ENCODE measurements at regions not wholly inside any gene's neighbourhood (a gene's known extent, or its start where the extent isn't known, plus 50 kb on each side); places are given as distances from the start of the nearest gene placed in this dataset.

DNA sequence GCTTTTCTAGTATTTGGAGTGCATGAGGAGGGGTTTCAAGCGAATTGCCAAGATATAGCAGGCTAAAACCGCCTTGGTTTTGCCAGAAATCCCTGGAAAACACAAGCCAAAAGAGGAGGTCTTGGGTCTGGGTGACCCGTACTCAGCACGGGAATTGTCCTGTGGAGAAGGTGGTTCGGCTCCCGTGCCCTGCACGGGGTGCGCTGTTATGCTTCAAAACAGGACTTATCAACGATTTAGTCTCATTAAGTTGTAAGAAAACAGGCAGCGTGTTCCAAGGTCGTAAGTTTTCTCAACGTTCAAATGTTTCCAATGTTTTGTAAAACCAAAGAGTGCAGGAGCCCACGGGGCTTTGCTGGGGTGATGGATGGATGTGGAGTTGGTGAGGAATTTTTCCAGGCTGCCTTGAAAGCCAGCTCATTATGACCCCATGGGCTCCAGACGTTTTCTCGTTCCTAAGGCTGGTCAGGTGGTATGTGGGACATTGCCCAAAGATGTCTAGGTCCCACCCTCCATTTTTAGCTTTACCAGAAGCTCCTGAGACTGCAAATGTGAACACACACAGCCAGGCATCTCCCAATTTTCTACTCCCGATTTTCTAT, 75.4 kb upstream of the CLDN14 start:
- DNase-seq: no peak

- no peak for DNase-seq
Measured at GRCh38 chr21:36557316-36557715, 77.4 kb upstream of the CLDN14 start.

- no peak for DNase-seq
Measured at GRCh38 chr21:36560933-36561575, 81.1 kb upstream of the CLDN14 start.

- no peak for DNase-seq
Measured at GRCh38 chr21:36563341-36563926, 83.5 kb upstream of the CLDN14 start.

GRCh38 chr21:36564647-36565046, 84.7 kb upstream of the CLDN14 start:
- DNase-seq: no peak

DNA sequence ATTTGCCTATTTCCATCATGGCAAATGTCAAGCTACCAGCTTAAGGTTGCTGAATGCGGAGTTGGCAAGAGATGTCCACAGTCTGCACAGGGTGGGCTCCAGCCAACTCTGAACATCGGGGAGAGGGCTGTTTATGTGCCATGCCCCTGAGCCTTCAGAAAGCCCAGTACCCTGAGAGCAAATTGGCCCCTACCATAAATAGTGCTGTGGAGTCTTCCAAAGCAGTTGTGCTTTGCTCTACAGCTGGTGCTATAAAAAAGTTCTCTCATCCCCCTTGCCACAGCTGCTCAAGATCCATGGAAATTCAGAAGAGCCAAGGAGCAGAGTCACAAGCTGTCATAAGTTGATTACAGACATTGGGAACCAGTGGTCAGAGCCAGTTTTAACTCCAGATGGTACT, 85.6 kb upstream of the CLDN14 start:
- DNase-seq: no peak

GRCh38 chr21:36566644-36567043, 86.7 kb upstream of the CLDN14 start:
- DNase-seq: no peak

DNA sequence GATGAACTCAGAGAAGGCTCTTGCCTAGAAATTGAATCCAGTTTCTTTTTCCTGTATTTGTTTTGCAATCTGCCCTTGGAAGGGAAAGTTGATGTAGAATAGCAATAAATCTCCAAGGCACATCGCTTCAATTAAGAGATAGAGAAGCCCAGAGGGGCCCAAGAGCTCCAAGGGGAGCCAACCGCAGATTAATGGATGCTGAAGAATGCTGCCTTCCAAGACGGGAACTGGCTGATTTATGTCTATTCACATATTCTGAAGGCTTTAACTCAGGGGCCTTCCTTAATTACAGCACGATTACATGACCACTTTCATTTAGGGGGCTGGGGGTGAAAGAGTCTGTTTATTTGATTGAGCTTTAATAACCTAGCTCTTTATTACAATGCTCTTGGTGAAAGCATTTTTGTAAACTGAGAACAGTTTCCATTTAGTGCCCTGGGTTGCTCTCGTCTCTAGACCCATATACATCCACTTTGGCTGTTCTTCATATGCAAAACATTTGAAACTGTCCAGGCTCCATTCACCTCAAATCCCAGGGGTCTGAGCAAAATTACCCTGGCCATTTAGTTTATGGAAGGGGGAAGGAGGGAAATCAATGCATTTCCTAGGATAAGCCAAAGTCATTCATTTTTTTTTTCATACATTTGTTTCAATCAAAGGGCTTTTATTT, 87.4 kb upstream of the CLDN14 start:
- DNase-seq: no peak

- DNase-seq: no peak
Measured at GRCh38 chr21:36569511-36569910, 89.6 kb upstream of the CLDN14 start.

GRCh38 chr21:36571556-36571955, 91.6 kb upstream of the CLDN14 start:
- DNase-seq: no peak

DNA sequence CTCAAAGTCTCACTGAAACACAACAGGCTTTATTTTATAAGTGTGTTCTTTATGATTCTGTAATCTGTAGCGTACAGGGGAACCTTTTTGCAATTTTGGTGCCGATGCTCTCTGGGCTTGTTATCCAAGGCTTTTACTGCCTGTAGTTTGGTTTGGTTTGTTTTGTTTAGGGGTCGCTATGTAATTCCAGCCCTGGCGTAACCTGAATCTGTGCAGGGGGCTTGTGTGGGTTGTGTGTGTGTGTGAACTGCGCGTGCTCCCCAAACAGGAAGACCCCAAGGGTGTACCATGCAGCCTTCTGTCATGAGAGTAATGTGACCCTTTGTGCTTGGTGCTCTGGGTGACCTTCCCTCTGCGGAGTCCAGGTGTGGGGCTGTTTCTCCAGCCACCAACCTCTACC, 92.1 kb upstream of the CLDN14 start:
- DNase-seq: no peak

GRCh38 chr21:36575306-36575705, 95.4 kb upstream of the CLDN14 start:
- DNase-seq: no peak

DNA sequence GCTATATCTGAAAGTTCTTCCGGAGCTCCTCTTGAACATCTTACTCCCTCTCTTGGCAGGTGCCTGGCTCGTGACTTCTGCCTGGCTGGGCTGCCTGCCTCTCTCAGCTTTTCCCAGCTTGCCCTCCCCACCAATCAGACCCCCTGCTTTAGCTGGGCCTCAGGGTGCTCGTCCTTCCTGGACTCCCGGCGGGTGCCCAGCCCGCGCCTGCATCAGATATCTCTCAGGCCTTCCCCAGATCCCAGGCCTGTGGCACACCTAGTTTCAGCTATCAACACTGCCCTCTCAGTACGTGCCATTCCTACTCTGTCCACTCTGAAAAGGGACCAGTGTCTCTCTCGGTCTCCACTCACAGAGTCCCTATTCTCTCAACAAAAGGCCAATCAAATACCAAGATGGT, 96.5 kb upstream of the CLDN14 start:
- DNase-seq: no peak

DNA sequence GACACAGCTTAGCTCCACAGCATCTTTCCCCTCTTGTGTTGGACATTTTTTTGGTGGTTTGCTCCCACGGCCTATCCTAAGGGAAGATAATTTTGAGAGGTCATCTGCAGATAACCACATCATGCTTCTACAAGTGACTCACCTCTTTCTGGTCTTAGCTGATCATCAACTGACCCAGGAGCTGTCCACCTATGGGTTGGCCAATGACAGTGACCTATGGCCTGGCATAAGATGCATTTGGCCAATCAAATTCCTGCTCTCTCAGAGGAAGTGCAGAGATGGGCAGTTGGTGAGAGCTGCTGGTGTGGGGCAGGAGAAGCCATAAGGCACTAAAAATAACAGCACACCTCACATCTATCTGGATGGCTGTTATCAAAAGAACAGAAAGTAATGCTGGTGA, 100.0 kb upstream of the CLDN14 start:
- DNase-seq: no peak

- DNase-seq: no peak
Measured at GRCh38 chr21:36582271-36582670, 102.3 kb upstream of the CLDN14 start.

DNA sequence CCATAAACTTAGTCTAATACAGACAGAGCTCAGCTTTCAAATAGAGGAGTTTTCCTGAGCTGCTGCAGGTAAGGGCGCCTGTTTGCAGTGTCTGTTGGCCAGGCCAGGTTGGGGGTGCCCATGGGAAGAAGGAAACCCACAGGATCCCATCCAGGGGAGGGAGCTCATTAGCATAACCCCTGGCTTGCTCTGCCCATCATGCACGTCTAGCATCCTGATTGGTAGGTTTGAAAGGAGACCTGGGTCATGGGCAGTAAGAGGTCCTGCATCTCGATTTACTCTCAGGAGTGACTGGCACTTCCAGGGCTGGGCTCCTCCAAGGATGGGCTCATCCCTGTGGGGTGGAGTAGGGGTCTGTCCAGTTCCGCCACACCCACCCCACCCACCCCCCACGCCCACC, 103.7 kb upstream of the CLDN14 start:
- DNase-seq: no peak

DNA sequence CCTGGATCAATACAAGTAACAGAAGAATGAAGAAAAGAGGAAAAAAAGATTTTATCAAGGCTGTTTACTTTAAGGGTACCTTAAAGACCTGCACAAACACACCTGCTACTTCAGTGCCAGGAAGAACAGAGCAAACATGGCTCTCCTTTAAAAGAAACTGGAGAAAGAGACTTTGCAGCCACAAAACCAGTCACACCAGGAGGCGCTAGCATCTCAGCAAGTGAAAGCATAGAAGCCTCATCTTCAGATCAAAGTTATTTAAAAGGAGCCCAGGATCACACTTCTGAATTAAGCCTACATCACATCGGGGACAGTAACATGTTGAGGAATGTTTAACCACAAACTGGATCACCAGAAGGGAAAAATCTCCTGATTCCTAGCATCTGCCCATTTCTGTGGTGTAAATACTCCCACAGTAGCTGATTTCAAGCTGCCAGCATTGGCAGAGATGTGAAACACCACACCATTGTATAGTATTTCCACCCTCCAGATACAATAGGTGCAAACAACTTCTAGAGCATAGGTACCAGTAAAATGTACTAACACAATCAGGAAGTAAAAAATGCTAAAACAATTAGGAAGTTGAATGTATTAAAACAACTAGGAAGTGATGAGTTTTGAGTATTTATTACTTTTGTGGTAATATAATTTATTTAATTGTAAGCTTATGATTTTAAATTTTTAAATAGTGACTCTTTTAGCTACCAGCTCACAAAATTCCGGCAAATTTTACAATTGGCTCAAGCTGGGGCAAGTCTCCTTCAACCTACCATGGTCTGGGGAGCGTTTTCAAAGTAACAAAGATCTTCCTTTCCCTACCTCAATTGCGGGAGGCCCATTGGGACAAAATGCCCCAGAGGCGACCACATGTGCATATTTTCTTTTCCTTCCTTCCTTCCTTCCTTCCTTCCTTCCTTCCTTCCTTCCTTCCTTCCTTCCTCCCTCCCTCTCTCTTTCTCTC, 105.3 kb upstream of the CLDN14 start:
- no peak for DNase-seq

DNA sequence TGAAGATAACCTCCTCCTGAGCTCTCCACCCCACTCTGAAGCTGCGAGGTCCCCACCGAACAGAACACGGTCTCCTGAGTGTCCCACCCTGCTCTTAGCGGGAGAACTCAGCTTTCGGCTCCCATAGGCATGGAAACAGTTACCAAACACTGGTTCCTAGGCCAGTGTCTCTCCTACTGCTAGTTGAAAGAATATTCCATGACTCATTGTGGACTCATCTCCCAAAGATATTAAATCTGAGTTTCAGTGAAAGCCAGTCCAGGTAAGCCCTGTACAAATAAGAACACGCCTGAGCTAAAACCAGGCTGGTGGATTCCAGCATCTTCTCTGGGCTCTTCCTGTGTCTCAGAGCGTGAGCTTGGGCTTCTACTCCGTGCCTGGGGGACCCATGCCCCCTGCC, 107.5 kb upstream of the CLDN14 start:
- DNase-seq: no peak

GRCh38 chr21:36589352-36589971, 109.5 kb upstream of the SIM2 start:
- no peak for DNase-seq

- no peak for DNase-seq
Measured at GRCh38 chr21:36591326-36591970, 107.5 kb upstream of the SIM2 start.

- DNase-seq: no peak
Measured at GRCh38 chr21:36596174-36596573, 102.7 kb upstream of the SIM2 start.

DNA sequence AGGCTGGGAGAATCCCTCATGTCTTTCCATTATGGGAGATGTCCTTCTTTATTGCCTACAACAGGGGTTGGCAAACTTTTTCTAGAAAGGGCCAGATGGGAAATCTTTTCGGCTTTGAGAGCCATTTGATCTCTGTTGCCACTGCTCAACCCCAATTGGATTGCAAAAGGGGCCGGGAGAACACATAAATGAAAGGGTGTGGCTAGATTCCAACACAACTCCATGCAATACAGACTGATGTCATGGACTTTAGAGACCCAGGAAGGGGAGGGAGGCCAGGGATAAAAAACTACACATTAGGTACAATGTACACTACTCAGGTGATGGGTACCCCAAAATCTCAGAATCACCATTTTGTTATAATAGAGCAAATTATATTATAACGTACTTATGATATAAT, 97.6 kb upstream of the SIM2 start:
- no peak for DNase-seq
